ENCODE measurements at regions not wholly inside any gene's neighbourhood (a gene's known extent, or its start where the extent isn't known, plus 50 kb on each side); places are given as distances from the start of the nearest gene placed in this dataset.

GRCh38 chr2:45259547-45260160 is 250.4 kb upstream of the SIX2 start:
- Mint-ChIP-seq H3K36me3 (ENCODE audit: low read depth) (no peaks in the 10 kb centered on the region), H3K4me1 (peaks cover 56% of the 10 kb centered on the region), H3K27me3 (ENCODE audit: low read depth) (peaks cover 19% of the 10 kb centered on the region), H3K4me3 (no peak overlapping the region), H3K9me3 (no peaks in the 10 kb centered on the region), H3K27ac (peak overlapping the region in 2 of 3 experiments; percentile 48 to 70)
- no peak for TF ChIP-seq CTCF (IDR thresholded peaks at IDR 0.05; ENCODE audit: unreplicated experiment in 3 of 3)

GRCh38 chr2:45259138-45259537 is 249.9 kb upstream of the SIX2 start:
- Mint-ChIP-seq H3K27me3 (ENCODE audit: low read depth) (peaks cover 14% of the 10 kb centered on the region), H3K36me3 (ENCODE audit: low read depth) (no peaks in the 10 kb centered on the region), H3K4me1 (peaks cover 55% of the 10 kb centered on the region), H3K9me3 (no peaks in the 10 kb centered on the region), H3K27ac (peak overlapping the region; percentile 48 to 92 (median 70)), H3K4me3 (no peak overlapping the region)
- TF ChIP-seq CTCF (IDR thresholded peaks at IDR 0.05; ENCODE audit: unreplicated experiment in 3 of 3) = no peak

GRCh38 chr2:45258311-45258710 is 249.1 kb upstream of the SIX2 start:
- H3K4me1 Mint-ChIP-seq = peaks cover 55% of the 10 kb centered on the region
- H3K9me3 Mint-ChIP-seq = no peaks in the 10 kb centered on the region
- no peak overlapping the region for H3K4me3 Mint-ChIP-seq
- no peak for TF ChIP-seq CTCF (IDR thresholded peaks at IDR 0.05; ENCODE audit: unreplicated experiment in 3 of 3)
- no peaks in the 10 kb centered on the region for H3K36me3 Mint-ChIP-seq (ENCODE audit: low read depth)
- peak overlapping the region; percentile 48 to 92 (median 63) for H3K27ac Mint-ChIP-seq
- peaks cover 18% of the 10 kb centered on the region for H3K27me3 Mint-ChIP-seq (ENCODE audit: low read depth)

- H3K27ac Mint-ChIP-seq = peak overlapping the region in 2 of 3 experiments; percentile 3 to 40
- peaks cover 55% of the 10 kb centered on the region for H3K4me1 Mint-ChIP-seq
- no peaks in the 10 kb centered on the region for H3K9me3 Mint-ChIP-seq
- peaks cover 18% of the 10 kb centered on the region for H3K27me3 Mint-ChIP-seq (ENCODE audit: low read depth)
- no peaks in the 10 kb centered on the region for H3K36me3 Mint-ChIP-seq (ENCODE audit: low read depth)
- no peak overlapping the region for H3K4me3 Mint-ChIP-seq
- TF ChIP-seq CTCF (IDR thresholded peaks at IDR 0.05; ENCODE audit: unreplicated experiment in 3 of 3) = no peak
Measured at GRCh38 chr2:45257820-45258219, 248.6 kb upstream of the SIX2 start.

GRCh38 chr2:45256867-45257641 is 247.8 kb upstream of the SIX2 start:
- no peaks in the 10 kb centered on the region for H3K36me3 Mint-ChIP-seq (ENCODE audit: low read depth)
- no peaks in the 10 kb centered on the region for H3K9me3 Mint-ChIP-seq
- H3K27ac Mint-ChIP-seq = peak overlapping the region; percentile 3 to 40 (median 19)
- no peak for TF ChIP-seq CTCF (IDR thresholded peaks at IDR 0.05; ENCODE audit: unreplicated experiment in 3 of 3)
- H3K4me1 Mint-ChIP-seq = peaks cover 55% of the 10 kb centered on the region
- peaks cover 18% of the 10 kb centered on the region for H3K27me3 Mint-ChIP-seq (ENCODE audit: low read depth)
- H3K4me3 Mint-ChIP-seq = no peak overlapping the region

Data from nephron (organoid).